CD14-positive monocyte (primary cell): ENCODE measurements at regions not wholly inside any gene's neighbourhood (a gene's known extent, or its start where the extent isn't known, plus 50 kb on each side); places are given as distances from the start of the nearest gene placed in this dataset.

Experiments used
- DNase-seq, 3 donors: peaks; one replicate each; pipeline ENCODE4 v3.0.0-alpha.2; 2011 to 2022
- H2AFZ ChIP-seq: 2 replicates; pipeline ENCODE4 v1.6.0; 2012; ENCODE audit warnings: mild to moderate bottlenecking, low read depth, low read length, inconsistent platforms; ENCODE audit not compliant: insufficient read depth, poor library complexity, severe bottlenecking
- H3K27ac ChIP-seq, 2 donors: 1 replicate in 1 of 2; 2 replicates in 1 of 2; pipeline ENCODE4 v1.5.1; 2012 to 2013; ENCODE audit warnings: low read length in 2 of 2, control low read depth in 1 of 2, inconsistent platforms in 1 of 2, low read depth in 1 of 2, mild to moderate bottlenecking in 1 of 2
- H3K27me3 ChIP-seq, 2 donors: one replicate each; pipeline versions ENCODE4 v1.6.0 to v1.6.1; 2011 to 2013; ENCODE audit warnings: low read length in 2 of 2; ENCODE audit not compliant: control insufficient read depth in 2 of 2, insufficient read depth in 2 of 2
- H3K36me3 ChIP-seq, 2 donors: replicated peaks in 1 of 2; 1 replicate in 1 of 2; 2 replicates in 1 of 2; pipeline versions ENCODE4 v1.5.1 to v1.6.1; 2012 to 2013; ENCODE audit warnings: low read length in 2 of 2, control low read depth in 1 of 2, inconsistent platforms in 1 of 2, mild to moderate bottlenecking in 1 of 2; ENCODE audit not compliant: insufficient read depth in 2 of 2, control insufficient read depth in 1 of 2
- H3K4me1 ChIP-seq, 2 donors: 1 replicate in 1 of 2; 2 replicates in 1 of 2; pipeline versions ENCODE4 v1.5.1 to v1.6.1; 2012 to 2013; ENCODE audit warnings: low read length in 2 of 2, control low read depth in 1 of 2, inconsistent platforms in 1 of 2, mild to moderate bottlenecking in 1 of 2, moderate library complexity in 1 of 2; ENCODE audit not compliant: insufficient read depth in 2 of 2, control insufficient read depth in 1 of 2
- H3K4me2 ChIP-seq: replicated peaks from 2 replicates; pipeline ENCODE3; 2012; ENCODE audit warnings: low read length, moderate library complexity, mild to moderate bottlenecking; ENCODE audit not compliant: poor library complexity, severe bottlenecking; ENCODE audit errors: extremely low read depth
- H3K4me3 ChIP-seq, 3 experiments: fragments of 200-600 bp in 1 of 3; sonication (generic) in 1 of 3; replicated peaks in 1 of 3; 1 replicate in 2 of 3; 2 replicates in 1 of 3; pipeline ENCODE4 v1.5.1; 2011 to 2013; ENCODE audit warnings: low read length in 3 of 3, mild to moderate bottlenecking in 3 of 3, control low read depth in 2 of 3, low read depth in 2 of 3, inconsistent platforms in 1 of 3, moderate library complexity in 1 of 3
- H3K79me2 ChIP-seq: 2 replicates; pipeline ENCODE4 v1.6.0; 2012; ENCODE audit warnings: mild to moderate bottlenecking, control low read depth, inconsistent platforms, low read length, moderate library complexity; ENCODE audit not compliant: insufficient read depth
- H3K9ac ChIP-seq: 2 replicates; pipeline ENCODE4 v1.6.0; 2017; ENCODE audit warnings: low read length, mild to moderate bottlenecking; ENCODE audit not compliant: insufficient read depth, poor library complexity, severe bottlenecking
- H3K9me3 ChIP-seq, 2 donors: replicated peaks in 1 of 2; 1 replicate in 1 of 2; 2 replicates in 1 of 2; pipeline versions ENCODE4 v1.5.1 to v1.6.1; 2012 to 2013; ENCODE audit warnings: low read length in 2 of 2, control low read depth in 1 of 2; ENCODE audit not compliant: control insufficient read depth in 1 of 2, insufficient read depth in 1 of 2
- H4K20me1 ChIP-seq: 2 replicates; pipeline ENCODE4 v1.6.0; 2012; ENCODE audit warnings: mild to moderate bottlenecking, low read length, control low read depth, moderate library complexity; ENCODE audit not compliant: insufficient read depth
- H3K27ac Mint-ChIP-seq, 7 donors: one replicate each; pipeline ENCODE4 v1.8.0; 2020; ENCODE audit warnings: mild to moderate bottlenecking in 7 of 7, mixed read lengths in 7 of 7, moderate library complexity in 6 of 7, inconsistent platforms in 2 of 7
- H3K27me3 Mint-ChIP-seq, 3 donors: one replicate each; pipeline ENCODE4 v1.8.0; 2021 to 2022; ENCODE audit warnings: low read depth in 3 of 3, mild to moderate bottlenecking in 3 of 3, mixed read lengths in 3 of 3, moderate library complexity in 3 of 3, inconsistent platforms in 1 of 3
- H3K36me3 Mint-ChIP-seq, 2 donors: one replicate each; pipeline ENCODE4 v1.8.0; 2020; ENCODE audit warnings: mixed read lengths in 2 of 2, inconsistent platforms in 1 of 2, mild to moderate bottlenecking in 1 of 2
- H3K4me1 Mint-ChIP-seq: one replicate; pipeline ENCODE4 v1.8.0; 2020; ENCODE audit warnings: mild to moderate bottlenecking, mixed read lengths
- H3K4me3 Mint-ChIP-seq, 2 donors: one replicate each; pipeline ENCODE4 v1.8.0; 2020; ENCODE audit warnings: mild to moderate bottlenecking in 2 of 2, mixed read lengths in 2 of 2, moderate library complexity in 1 of 2
- H3K9me3 Mint-ChIP-seq, 7 donors: one replicate each; pipeline ENCODE4 v1.8.0; 2020 to 2022; ENCODE audit warnings: mixed read lengths in 7 of 7, mild to moderate bottlenecking in 6 of 7, moderate library complexity in 6 of 7, inconsistent platforms in 2 of 7
- CTCF ChIP-seq: fragments of 200-600 bp; IDR thresholded peaks from one replicate; pipeline ENCODE4 v1.8.0; 2022; ENCODE audit warnings: antibody characterized with exemption, mild to moderate bottlenecking
- WGBS: methylation state at CpG from one replicate; pipeline ENCODE4 v1.1.5; 2013; ENCODE audit warnings: missing lambda C conversion rate; ENCODE audit not compliant: insufficient coverage; 5-methylcytosine and 5-hydroxymethylcytosine counted together
- intact Hi-C, 2 donors: fragments of 100-400 bp; cut with micrococcal nuclease; formaldehyde crosslinking; loops; one replicate each; pipeline versions ENCODE4 v1.15.0 to v1.15.1; 2023

GRCh38 chr11:122340607-122341290 is 224.7 kb upstream of the BLID start:
- DNase-seq, result no peak
- H3K4me2 ChIP-seq, result no peak overlapping the region
- no peak for TF ChIP-seq CTCF
- no peaks in the 10 kb centered on the region for H3K79me2 ChIP-seq
- no peaks in the 10 kb centered on the region for H4K20me1 ChIP-seq
- H3K9me3 ChIP-seq, result peaks cover 0 to 3% of the 10 kb centered on the region in 2 donors
- H3K4me3 ChIP-seq, result no peak overlapping the region
- intact Hi-C loops, result no loop called here
- H3K27me3 Mint-ChIP-seq, result peaks cover 0 to 1% (median 0%) of the 10 kb centered on the region in 3 donors
- no peaks in the 10 kb centered on the region for H3K27me3 ChIP-seq
- no peak overlapping the region for H3K9ac ChIP-seq
- H3K36me3 ChIP-seq, result no peaks in the 10 kb centered on the region
- no peak overlapping the region for H3K4me3 Mint-ChIP-seq
- no peak overlapping the region for H3K27ac Mint-ChIP-seq
- no CpG with 5 or more reads among the region's 3 CpGs for whole genome bisulfite sequencing
- H3K4me1 ChIP-seq, result peaks cover 0 to 6% of the 10 kb centered on the region in 2 donors
- H3K27ac ChIP-seq, result no peak overlapping the region
- H2AFZ ChIP-seq, result no peak overlapping the region
- H3K4me1 Mint-ChIP-seq, result peaks cover 9% of the 10 kb centered on the region
- no peaks in the 10 kb centered on the region for H3K36me3 Mint-ChIP-seq
- peaks cover 2 to 7% (median 4%) of the 10 kb centered on the region in 7 donors for H3K9me3 Mint-ChIP-seq

GRCh38 chr11:122339436-122340060 is 223.5 kb upstream of the BLID start:
- Mint-ChIP-seq H3K36me3 (no peaks in the 10 kb centered on the region), H3K4me3 (no peak overlapping the region), H3K27me3 (peaks cover 0 to 1% (median 0%) of the 10 kb centered on the region in 3 donors), H3K9me3 (peaks cover 2 to 6% (median 4%) of the 10 kb centered on the region in 7 donors), H3K4me1 (peaks cover 9% of the 10 kb centered on the region), H3K27ac (no peak overlapping the region)
- H2AFZ ChIP-seq, result no peak overlapping the region
- H3K9ac ChIP-seq, result no peak overlapping the region
- H3K9me3 ChIP-seq, result peaks cover 0 to 3% of the 10 kb centered on the region in 2 donors
- no peak for DNase-seq
- H3K4me1 ChIP-seq, result peaks cover 0 to 6% of the 10 kb centered on the region in 2 donors
- H3K27me3 ChIP-seq, result no peaks in the 10 kb centered on the region
- H3K79me2 ChIP-seq, result no peaks in the 10 kb centered on the region
- H3K27ac ChIP-seq, result no peak overlapping the region
- H4K20me1 ChIP-seq, result no peaks in the 10 kb centered on the region
- no peak overlapping the region for H3K4me3 ChIP-seq
- no peak for TF ChIP-seq CTCF
- no CpG with 5 or more reads among the region's 2 CpGs for WGBS
- H3K36me3 ChIP-seq, result no peaks in the 10 kb centered on the region
- H3K4me2 ChIP-seq, result no peak overlapping the region
- intact Hi-C loops, result no loop called here
